H9 (cell line): ENCODE measurements at regions not wholly inside any gene's neighbourhood (a gene's known extent, or its start where the extent isn't known, plus 50 kb on each side); places are given as distances from the start of the nearest gene placed in this dataset.

ENCODE experiments used
- DNase-seq: peaks from one replicate; pipeline ENCODE4 v3.0.0-alpha.2; 2017
- H2AFZ ChIP-seq: one replicate; pipeline ENCODE4 v1.6.1; 2013; ENCODE audit warnings: mild to moderate bottlenecking, low read length, control low read depth, moderate library complexity
- H2AK5ac ChIP-seq: 2 replicates; pipeline ENCODE4 v1.6.1; 2013; ENCODE audit warnings: low read length, control low read depth, mixed read lengths; ENCODE audit not compliant: insufficient read length
- H2BK120ac ChIP-seq: one replicate; pipeline ENCODE4 v1.6.1; 2013; ENCODE audit warnings: low read depth, mild to moderate bottlenecking, low read length, control low read depth, inconsistent platforms; ENCODE audit not compliant: poor library complexity, severe bottlenecking
- H2BK12ac ChIP-seq: 2 replicates; pipeline ENCODE4 v1.6.1; 2013; ENCODE audit warnings: low read length, control low read depth, mixed read lengths, low read depth; ENCODE audit not compliant: insufficient read length
- H2BK15ac ChIP-seq: 2 replicates; pipeline ENCODE4 v1.6.1; 2013; ENCODE audit warnings: low read depth, low read length, control low read depth
- H2BK20ac ChIP-seq: one replicate; pipeline ENCODE4 v1.6.1; 2013; ENCODE audit warnings: low read depth, mild to moderate bottlenecking, low read length, control low read depth, inconsistent platforms; ENCODE audit not compliant: poor library complexity, severe bottlenecking
- H2BK5ac ChIP-seq: 2 replicates; pipeline ENCODE4 v1.6.1; 2013; ENCODE audit warnings: low read length, control low read depth, mixed read lengths; ENCODE audit not compliant: insufficient read length
- H3K14ac ChIP-seq: 2 replicates; pipeline ENCODE4 v1.6.1; 2013; ENCODE audit warnings: low read length, control low read depth; ENCODE audit not compliant: insufficient read depth
- H3K18ac ChIP-seq: 2 replicates; pipeline ENCODE4 v1.6.1; 2013; ENCODE audit warnings: low read depth, mild to moderate bottlenecking, mixed read lengths, low read length, control low read depth; ENCODE audit not compliant: insufficient read length
- H3K23ac ChIP-seq: 2 replicates; pipeline ENCODE4 v1.6.1; 2013; ENCODE audit warnings: low read length, control low read depth, mixed read lengths, low read depth; ENCODE audit not compliant: insufficient read length
- H3K23me2 ChIP-seq: 2 replicates; pipeline ENCODE4 v1.6.1; 2013; ENCODE audit warnings: low read depth, mild to moderate bottlenecking, mixed read lengths, low read length, control low read depth; ENCODE audit not compliant: insufficient read length, poor library complexity, severe bottlenecking
- H3K27ac ChIP-seq: 2 replicates; pipeline ENCODE4 v1.5.1; 2013; ENCODE audit warnings: low read length, control low read depth, mixed read lengths, low read depth; ENCODE audit not compliant: insufficient read length
- H3K27me3 ChIP-seq: 2 replicates; pipeline ENCODE4 v1.6.1; 2013; ENCODE audit warnings: low read length, control low read depth, inconsistent platforms; ENCODE audit not compliant: insufficient read depth
- H3K4ac ChIP-seq: 2 replicates; pipeline ENCODE4 v1.6.1; 2013; ENCODE audit warnings: low read depth, mild to moderate bottlenecking, control low read depth, inconsistent platforms, low read length, moderate library complexity
- H3K4me1 ChIP-seq: 2 replicates; pipeline ENCODE4 v1.6.1; 2013; ENCODE audit warnings: low read length, control low read depth, inconsistent platforms; ENCODE audit not compliant: insufficient read depth
- H3K4me2 ChIP-seq: 2 replicates; pipeline ENCODE4 v1.6.1; 2013; ENCODE audit warnings: low read length, control low read depth, mixed read lengths; ENCODE audit not compliant: insufficient read length, insufficient read depth
- H3K56ac ChIP-seq: 2 replicates; pipeline ENCODE4 v1.6.1; 2013; ENCODE audit warnings: low read depth, mild to moderate bottlenecking, mixed read lengths, low read length, control low read depth; ENCODE audit not compliant: insufficient read length
- H3K79me1 ChIP-seq: 2 replicates; pipeline ENCODE4 v1.6.1; 2013; ENCODE audit warnings: low read depth, mild to moderate bottlenecking, moderate library complexity, low read length, control low read depth, inconsistent platforms; ENCODE audit not compliant: insufficient read depth, poor library complexity, severe bottlenecking
- H3K79me2 ChIP-seq: 2 replicates; pipeline ENCODE4 v1.6.1; 2013; ENCODE audit warnings: low read length, control low read depth, inconsistent platforms; ENCODE audit not compliant: insufficient read depth
- H3K9ac ChIP-seq: 2 replicates; pipeline ENCODE4 v1.6.1; 2013; ENCODE audit warnings: low read length, control low read depth, mixed read lengths; ENCODE audit not compliant: insufficient read length; ENCODE audit errors: extremely low read depth
- H3K9me3 ChIP-seq: one replicate; pipeline ENCODE4 v1.6.1; 2013; ENCODE audit warnings: low read depth, low read length, inconsistent platforms; ENCODE audit not compliant: control insufficient read depth
- H3T11ph ChIP-seq: one replicate; pipeline ENCODE4 v1.6.1; 2013; ENCODE audit warnings: mild to moderate bottlenecking, low read length, control low read depth, inconsistent platforms
- H4K20me1 ChIP-seq: one replicate; pipeline ENCODE4 v1.6.1; 2013; ENCODE audit not compliant: control insufficient read depth, insufficient read length, insufficient read depth
- H4K5ac ChIP-seq: 2 replicates; pipeline ENCODE4 v1.6.1; 2013; ENCODE audit warnings: low read depth, mild to moderate bottlenecking, mixed read lengths, low read length, control low read depth; ENCODE audit not compliant: insufficient read length
- H4K8ac ChIP-seq: replicated peaks from 2 replicates; pipeline ENCODE4 v1.6.1; 2013; ENCODE audit warnings: low read length, control low read depth, mixed read lengths, low read depth; ENCODE audit not compliant: insufficient read length
- H4K91ac ChIP-seq: 2 replicates; pipeline ENCODE4 v1.6.1; 2013; ENCODE audit warnings: low read depth, mild to moderate bottlenecking, moderate library complexity, mixed read lengths, low read length, control low read depth; ENCODE audit not compliant: insufficient read length
- H3K27ac Mint-ChIP-seq, 3 experiments: 2 replicates in 2 of 3; 3 replicates in 1 of 3; pipeline ENCODE4 v1.8.0; 2020 to 2021; ENCODE audit warnings: mixed read lengths in 3 of 3, mild to moderate bottlenecking in 1 of 3, moderate library complexity in 1 of 3
- H3K27me3 Mint-ChIP-seq: 2 replicates; pipeline ENCODE4 v1.8.0; 2021; ENCODE audit warnings: low read depth, mild to moderate bottlenecking, moderate library complexity, mixed read lengths
- H3K36me3 Mint-ChIP-seq, 3 experiments: 2 replicates in 2 of 3; 3 replicates in 1 of 3; pipeline ENCODE4 v1.8.0; 2020 to 2021; ENCODE audit warnings: low read depth in 3 of 3, mixed read lengths in 3 of 3; ENCODE audit not compliant: insufficient read depth in 1 of 3
- H3K4me1 Mint-ChIP-seq, 2 experiments: 2 replicates each; pipeline ENCODE4 v1.8.0; 2020; ENCODE audit warnings: mixed read lengths in 2 of 2
- H3K4me3 Mint-ChIP-seq, 2 experiments: 2 replicates in 1 of 2; 3 replicates in 1 of 2; pipeline ENCODE4 v1.8.0; 2020 to 2021; ENCODE audit warnings: mild to moderate bottlenecking in 2 of 2, mixed read lengths in 2 of 2, moderate library complexity in 1 of 2
- H3K9me3 Mint-ChIP-seq, 2 experiments: 2 replicates in 1 of 2; 3 replicates in 1 of 2; pipeline ENCODE4 v1.8.0; 2020; ENCODE audit warnings: mild to moderate bottlenecking in 2 of 2, mixed read lengths in 2 of 2, moderate library complexity in 1 of 2
- CTCF ChIP-seq: fragments of 200-600 bp; sonication (generic); conservative IDR thresholded peaks from 3 replicates; pipeline ENCODE4 v1.8.0; 2021; ENCODE audit warnings: antibody characterized with exemption, mild to moderate bottlenecking
- WGBS: extraction: QIAGEN DNeasy Blood & Tissue Kit; methylation state at CpG from one replicate; pipeline ENCODE4 v1.1.7; 2013; ENCODE audit warnings: missing lambda C conversion rate, low lambda C conversion rate, mixed read lengths; ENCODE audit not compliant: insufficient read length; ENCODE audit errors: extremely low coverage; 5-methylcytosine and 5-hydroxymethylcytosine counted together

DNA sequence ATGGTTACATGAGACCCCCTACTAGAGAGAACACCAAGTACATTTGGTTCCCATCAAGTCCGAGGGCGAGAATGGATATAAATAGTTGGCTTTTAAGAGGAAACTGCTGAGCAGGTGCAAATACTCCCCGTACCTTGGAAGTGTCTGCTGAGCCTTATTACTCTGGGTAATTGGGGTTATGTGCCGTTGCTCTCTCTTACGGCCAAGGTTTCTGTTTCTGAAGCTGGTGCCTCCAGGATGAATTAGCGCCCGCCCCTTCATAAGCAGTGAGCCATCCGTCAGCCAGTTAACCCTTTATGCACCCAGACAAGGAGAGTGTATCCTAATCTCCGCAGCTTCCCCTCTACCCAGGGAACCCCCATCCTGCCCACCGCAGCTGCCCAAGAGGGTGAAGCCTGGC, 90.4 kb upstream of the AJAP1 start:
- no peak overlapping the region for H2BK20ac ChIP-seq
- H3K4me1 Mint-ChIP-seq = peaks cover 4 to 10% of the 10 kb centered on the region in 2 experiments
- no peak for DNase-seq
- H3K27me3 ChIP-seq = no peaks in the 10 kb centered on the region
- H3K9ac ChIP-seq = no peak overlapping the region
- H3K56ac ChIP-seq = no peak overlapping the region
- no peak overlapping the region for H3K27ac ChIP-seq
- no peak for TF ChIP-seq CTCF
- H2BK120ac ChIP-seq = no peak overlapping the region
- H4K91ac ChIP-seq = no peak overlapping the region
- H3K18ac ChIP-seq = no peak overlapping the region
- H3K4me2 ChIP-seq = no peak overlapping the region
- H3K9me3 ChIP-seq = no peaks in the 10 kb centered on the region
- no peak overlapping the region for H3K4me3 Mint-ChIP-seq
- H3K23ac ChIP-seq = no peak overlapping the region
- H3K9me3 Mint-ChIP-seq = no peaks in the 10 kb centered on the region; a peak in 1 of 5 replicates
- no peaks in the 10 kb centered on the region for H3K36me3 Mint-ChIP-seq
- H3K79me1 ChIP-seq = no peaks in the 10 kb centered on the region
- no peak overlapping the region for H2AK5ac ChIP-seq
- peaks cover 20% of the 10 kb centered on the region for H3K27me3 Mint-ChIP-seq
- no peaks in the 10 kb centered on the region for H3K4me1 ChIP-seq
- no peak overlapping the region for H3K27ac Mint-ChIP-seq
- no peak overlapping the region for H2AFZ ChIP-seq
- H3K23me2 ChIP-seq = no peaks in the 10 kb centered on the region
- no peak overlapping the region for H2BK12ac ChIP-seq
- H2BK5ac ChIP-seq = no peak overlapping the region
- no peak overlapping the region for H3K4ac ChIP-seq
- no peak overlapping the region for H4K8ac ChIP-seq
- H3K14ac ChIP-seq = no peak overlapping the region
- no CpG with 5 or more reads among the region's 10 CpGs for WGBS
- no peak overlapping the region for H3T11ph ChIP-seq
- no peak overlapping the region for H2BK15ac ChIP-seq
- H4K5ac ChIP-seq = no peak overlapping the region
- no peaks in the 10 kb centered on the region for H4K20me1 ChIP-seq
- H3K79me2 ChIP-seq = no peaks in the 10 kb centered on the region
